ENCODE measurements at regions not wholly inside any gene's neighbourhood (a gene's known extent, or its start where the extent isn't known, plus 50 kb on each side); places are given as distances from the start of the nearest gene placed in this dataset.

DNA sequence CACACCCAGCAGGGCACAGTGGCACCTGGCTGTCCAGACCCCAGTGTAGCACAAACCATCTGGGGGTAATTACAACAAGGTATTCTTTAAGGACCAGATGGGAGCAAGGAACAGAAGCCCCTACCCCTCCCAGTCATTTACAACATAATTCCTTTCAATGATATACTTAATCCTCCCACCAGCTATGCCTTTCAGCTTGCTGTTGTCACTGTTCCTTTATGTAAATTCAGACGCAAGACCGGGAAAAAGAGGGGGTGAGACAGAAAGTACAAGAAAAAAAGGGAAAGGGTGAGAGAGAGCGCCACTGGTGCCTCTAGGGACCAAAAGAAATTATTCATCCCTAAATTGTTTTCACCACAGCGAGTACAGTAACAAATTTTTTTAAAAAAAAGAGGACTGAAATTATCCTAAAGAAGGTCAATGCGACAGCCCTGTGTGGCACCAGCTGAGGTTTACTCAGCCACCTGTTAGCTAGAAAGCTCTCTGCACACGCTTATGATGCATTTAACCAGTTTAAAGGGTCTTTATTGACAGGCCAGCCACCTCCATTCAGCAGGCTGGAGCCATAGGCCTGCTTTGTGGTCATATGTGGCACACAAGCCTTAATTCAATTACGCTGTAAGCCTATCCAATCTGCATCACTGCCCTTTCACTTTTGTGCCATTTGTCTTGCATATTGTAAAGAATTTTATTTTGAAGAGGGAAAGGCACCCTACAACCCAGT lies 210.2 kb upstream of the ISL1 start:
- H3K27me3 Mint-ChIP-seq (ENCODE audit: unreplicated experiment): no peaks in the 10 kb centered on the region
- CTCF ChIA-PET: no interaction called here
- intact Hi-C loops (cut with micrococcal nuclease; ENCODE audit: unreplicated experiment): no loop called here
- TF ChIP-seq, protein P1, sequence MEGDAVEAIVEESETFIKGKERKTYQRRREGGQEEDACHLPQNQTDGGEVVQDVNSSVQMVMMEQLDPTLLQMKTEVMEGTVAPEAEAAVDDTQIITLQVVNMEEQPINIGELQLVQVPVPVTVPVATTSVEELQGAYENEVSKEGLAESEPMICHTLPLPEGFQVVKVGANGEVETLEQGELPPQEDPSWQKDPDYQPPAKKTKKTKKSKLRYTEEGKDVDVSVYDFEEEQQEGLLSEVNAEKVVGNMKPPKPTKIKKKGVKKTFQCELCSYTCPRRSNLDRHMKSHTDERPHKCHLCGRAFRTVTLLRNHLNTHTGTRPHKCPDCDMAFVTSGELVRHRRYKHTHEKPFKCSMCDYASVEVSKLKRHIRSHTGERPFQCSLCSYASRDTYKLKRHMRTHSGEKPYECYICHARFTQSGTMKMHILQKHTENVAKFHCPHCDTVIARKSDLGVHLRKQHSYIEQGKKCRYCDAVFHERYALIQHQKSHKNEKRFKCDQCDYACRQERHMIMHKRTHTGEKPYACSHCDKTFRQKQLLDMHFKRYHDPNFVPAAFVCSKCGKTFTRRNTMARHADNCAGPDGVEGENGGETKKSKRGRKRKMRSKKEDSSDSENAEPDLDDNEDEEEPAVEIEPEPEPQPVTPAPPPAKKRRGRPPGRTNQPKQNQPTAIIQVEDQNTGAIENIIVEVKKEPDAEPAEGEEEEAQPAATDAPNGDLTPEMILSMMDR (IDR thresholded peaks at IDR 0.05; ENCODE audit: unreplicated experiment): no peak
- no peaks in the 10 kb centered on the region for H3K4me1 Mint-ChIP-seq (ENCODE audit: low read depth, unreplicated experiment)
- H3K27ac Mint-ChIP-seq (ENCODE audit: unreplicated experiment): no peak overlapping the region
- no peaks in the 10 kb centered on the region for H3K9me3 Mint-ChIP-seq (ENCODE audit: low read depth, unreplicated experiment)
- H3K36me3 Mint-ChIP-seq (ENCODE audit: insufficient read depth, unreplicated experiment): no peaks in the 10 kb centered on the region
- no TSS peak for BruUV-seq (replicated peaks)
- DNase-seq: no peak
- no peak overlapping the region for H3K4me3 Mint-ChIP-seq (ENCODE audit: low read depth, unreplicated experiment)

DNA sequence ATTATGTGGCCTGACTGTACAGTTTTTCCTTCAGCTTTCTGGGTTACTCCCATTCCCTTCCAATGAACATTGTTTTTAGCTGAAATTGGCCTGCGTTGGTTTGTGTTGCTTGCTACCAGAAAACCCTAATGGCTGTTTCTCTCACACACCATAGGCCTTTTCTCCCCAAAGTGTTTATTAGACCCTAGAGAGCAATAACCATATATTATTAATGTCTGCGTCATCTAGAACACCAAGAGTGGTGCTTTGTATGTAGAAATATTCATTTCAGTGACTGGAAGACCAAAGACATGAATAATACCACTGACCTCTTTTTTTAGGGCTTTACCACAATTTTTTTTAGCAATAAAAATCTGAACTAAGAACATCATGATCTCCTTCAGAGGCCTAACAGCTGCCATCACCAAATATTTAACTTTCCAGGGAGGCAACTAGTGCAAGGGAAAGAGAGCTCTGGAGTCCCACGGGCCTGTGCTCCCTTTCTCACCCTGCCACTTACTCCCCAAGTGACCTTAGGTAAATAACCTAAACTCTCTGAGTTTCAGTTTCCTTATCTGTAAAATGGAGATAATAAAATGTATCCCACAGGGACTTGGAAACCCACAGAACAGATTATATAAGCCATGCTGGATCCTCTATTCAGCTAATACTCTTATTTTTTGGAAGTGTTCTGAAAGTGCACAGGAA lies 201.9 kb upstream of the ISL1 start:
- no peaks in the 10 kb centered on the region for H3K27me3 Mint-ChIP-seq (ENCODE audit: unreplicated experiment)
- intact Hi-C loops (cut with micrococcal nuclease; ENCODE audit: unreplicated experiment): no loop called here
- H3K9me3 Mint-ChIP-seq (ENCODE audit: low read depth, unreplicated experiment): no peaks in the 10 kb centered on the region
- CTCF ChIA-PET: no interaction called here
- no peaks in the 10 kb centered on the region for H3K36me3 Mint-ChIP-seq (ENCODE audit: insufficient read depth, unreplicated experiment)
- no peak overlapping the region for H3K4me3 Mint-ChIP-seq (ENCODE audit: low read depth, unreplicated experiment)
- no TSS peak for BruUV-seq (replicated peaks)
- no peak overlapping the region for H3K27ac Mint-ChIP-seq (ENCODE audit: unreplicated experiment)
- no peak for DNase-seq
- TF ChIP-seq, protein P1 (IDR thresholded peaks at IDR 0.05; ENCODE audit: unreplicated experiment): no peak
- H3K4me1 Mint-ChIP-seq (ENCODE audit: low read depth, unreplicated experiment): no peaks in the 10 kb centered on the region

DNA sequence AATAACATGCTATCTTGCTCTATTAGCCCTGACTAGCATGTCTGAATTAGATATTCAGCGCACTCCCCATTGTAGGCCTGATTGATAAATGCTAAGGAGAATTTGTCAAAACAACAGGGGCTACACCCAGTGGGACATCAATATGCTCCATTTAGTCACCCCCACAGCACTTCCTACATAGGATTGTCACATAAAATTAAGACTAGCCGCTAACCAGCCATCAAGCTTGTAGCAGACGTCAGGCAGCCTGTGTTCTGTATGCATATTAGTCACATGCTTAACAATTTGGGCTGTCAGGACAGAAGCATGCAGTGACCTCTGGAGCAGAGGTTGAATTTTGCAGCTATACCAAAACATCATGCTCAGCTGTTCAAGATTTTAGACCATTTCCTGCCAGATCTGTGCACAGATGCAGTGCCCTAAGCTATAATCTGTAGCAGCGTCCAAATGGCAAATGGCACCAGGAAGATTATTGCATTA lies 197.4 kb upstream of the ISL1 start:
- CTCF ChIA-PET: no interaction called here
- H3K9me3 Mint-ChIP-seq (ENCODE audit: low read depth, unreplicated experiment): no peaks in the 10 kb centered on the region
- no peaks in the 10 kb centered on the region for H3K27me3 Mint-ChIP-seq (ENCODE audit: unreplicated experiment)
- intact Hi-C loops (cut with micrococcal nuclease; ENCODE audit: unreplicated experiment): no loop called here
- H3K36me3 Mint-ChIP-seq (ENCODE audit: insufficient read depth, unreplicated experiment): no peaks in the 10 kb centered on the region
- no peaks in the 10 kb centered on the region for H3K4me1 Mint-ChIP-seq (ENCODE audit: low read depth, unreplicated experiment)
- no peak overlapping the region for H3K4me3 Mint-ChIP-seq (ENCODE audit: low read depth, unreplicated experiment)
- DNase-seq: no peak
- TF ChIP-seq, protein P1 (IDR thresholded peaks at IDR 0.05; ENCODE audit: unreplicated experiment): no peak
- BruUV-seq (replicated peaks): no TSS peak
- H3K27ac Mint-ChIP-seq (ENCODE audit: unreplicated experiment): no peak overlapping the region

DNA sequence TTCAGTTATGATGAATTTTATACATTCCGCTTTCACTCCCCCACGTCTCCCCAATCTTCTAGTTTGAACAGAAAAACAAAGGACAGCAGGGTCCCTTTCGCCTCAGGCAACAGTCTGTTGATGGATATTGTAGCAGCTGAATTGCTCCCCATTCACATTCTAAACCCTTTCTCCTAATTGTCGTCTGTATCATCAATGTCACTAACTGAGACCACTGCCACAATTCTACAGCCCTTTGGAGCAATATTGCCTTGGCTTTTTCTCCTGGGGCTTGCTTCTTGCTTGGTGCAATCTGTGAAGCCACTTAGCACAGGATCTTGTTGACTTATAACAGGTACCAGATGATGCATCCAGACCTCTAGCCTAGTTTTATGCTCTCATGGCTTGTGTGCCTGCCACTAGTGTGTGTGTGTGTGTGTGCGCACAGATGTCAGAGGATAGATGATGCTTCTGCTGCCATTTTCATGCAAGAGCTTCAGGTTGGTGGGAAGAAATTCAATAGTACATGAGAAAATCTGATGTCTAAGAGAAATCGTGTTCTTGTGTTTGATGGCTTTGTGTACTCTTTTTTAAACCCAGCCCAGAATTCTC lies 195.2 kb upstream of the ISL1 start:
- TF ChIP-seq, protein P1 (IDR thresholded peaks at IDR 0.05; ENCODE audit: unreplicated experiment): no peak
- Mint-ChIP-seq H3K27me3 (ENCODE audit: unreplicated experiment) (no peaks in the 10 kb centered on the region), H3K4me3 (ENCODE audit: low read depth, unreplicated experiment) (no peak overlapping the region), H3K27ac (ENCODE audit: unreplicated experiment) (no peak overlapping the region), H3K9me3 (ENCODE audit: low read depth, unreplicated experiment) (no peaks in the 10 kb centered on the region), H3K4me1 (ENCODE audit: low read depth, unreplicated experiment) (no peaks in the 10 kb centered on the region), H3K36me3 (ENCODE audit: insufficient read depth, unreplicated experiment) (no peaks in the 10 kb centered on the region)
- DNase-seq: no peak
- intact Hi-C loops (cut with micrococcal nuclease; ENCODE audit: unreplicated experiment): no loop called here
- CTCF ChIA-PET: no interaction called here
- BruUV-seq (replicated peaks): no TSS peak

Data from Calu3 (cell line).